ENCODE measurements at regions not wholly inside any gene's neighbourhood (a gene's known extent, or its start where the extent isn't known, plus 50 kb on each side); places are given as distances from the start of the nearest gene placed in this dataset.

GRCh38 chr9:129273941-129274684, 96.1 kb upstream of the IER5L start:
- Histone ChIP-seq H3K18ac (ENCODE audit: low read depth, low read length) (no peak overlapping the region), H3K4me1 (ENCODE audit: control insufficient read depth, insufficient read depth, low read length) (peaks cover 6% of the 10 kb centered on the region), H3K9me3 (ENCODE audit: control insufficient read depth, insufficient read depth, low read length) (no peaks in the 10 kb centered on the region), H3K14ac (replicated peaks; ENCODE audit: low read depth, low read length) (no peak overlapping the region), H3K79me1 (ENCODE audit: low read depth in 1 of 2, low read length in 2 of 2) (no peaks in the 10 kb centered on the region), H4K20me1 (ENCODE audit: insufficient read depth, low read length) (no peaks in the 10 kb centered on the region), H3K56ac (ENCODE audit: extremely low read depth, insufficient read depth, low read length) (no peak overlapping the region), H2BK5ac (ENCODE audit: low read depth, low read length, poor library complexity, severe bottlenecking) (no peak overlapping the region), H2AFZ (replicated peaks; ENCODE audit: low read length, poor library complexity) (no peak overlapping the region), H3K27ac (ENCODE audit: insufficient read depth, low read length) (no peak overlapping the region), H4K91ac (ENCODE audit: insufficient read depth, low read depth, low read length) (no peak overlapping the region), H3K27me3 (ENCODE audit: control insufficient read depth, insufficient read depth, low read length) (peaks cover 23% of the 10 kb centered on the region), H3K23ac (ENCODE audit: low read depth, low read length) (no peak overlapping the region), H3K9me1 (ENCODE audit: insufficient read depth, low read length) (no peaks in the 10 kb centered on the region; the same call in 1 of the 2 replicates), H2AK9ac (replicated peaks; ENCODE audit: low read depth, low read length, poor library complexity) (no peak overlapping the region), H4K8ac (ENCODE audit: low read depth in 2 of 2, low read length in 2 of 2) (no peak overlapping the region), H3K9ac (ENCODE audit: low read depth, low read length) (no peak overlapping the region), H3K4me2 (ENCODE audit: low read depth, low read length) (no peak overlapping the region), H2BK15ac (ENCODE audit: low read depth, low read length) (no peak overlapping the region), H2BK120ac (ENCODE audit: low read depth, low read length) (no peak overlapping the region), H3K4me3 (ENCODE audit: insufficient read depth, low read depth, low read length) (no peak overlapping the region), H2BK20ac (ENCODE audit: low read depth, low read length) (no peak overlapping the region), H3K36me3 (ENCODE audit: control insufficient read depth, insufficient read depth, low read length) (no peaks in the 10 kb centered on the region), H3K4ac (ENCODE audit: low read depth, low read length) (no peak overlapping the region), H4K5ac (ENCODE audit: low read depth, low read length) (no peak overlapping the region), H2AK5ac (ENCODE audit: low read depth, low read length) (no peak overlapping the region)
- intact Hi-C loops (cut with micrococcal nuclease) (no loop called here), dilution Hi-C loops (cut with HindIII; ENCODE audit: low sequenced_read_pairs, unreplicated experiment) (no loop called here), in situ Hi-C loops (cut with MboI; ENCODE audit: low sequenced_read_pairs) (no loop called here)
- WGBS, 2 experiments (ENCODE audit: extremely low coverage in 2 of 2, insufficient read length in 1 of 2): 40% methylated on average over 1 of the region's 19 CpGs; no CpG with 5 or more reads in 1 of the 2 experiments
- CTCF ChIA-PET: no interaction called here
- no peak for ATAC-seq (ENCODE audit: low read depth)
- TF ChIP-seq MAFK (IDR thresholded peaks at IDR 0.05; ENCODE audit: low read depth, low read length): no peak
- TF ChIP-seq FOS (IDR thresholded peaks at IDR 0.05; ENCODE audit: low read depth, low read length): no peak
- no peak for TF ChIP-seq RFX5 (IDR thresholded peaks at IDR 0.05; ENCODE audit: low read depth, low read length)
- TF ChIP-seq CHD1 (IDR thresholded peaks at IDR 0.05; ENCODE audit: low read depth, low read length): no peak
- no peak for TF ChIP-seq USF2 (IDR thresholded peaks at IDR 0.05; ENCODE audit: low read depth, low read length)
- TF ChIP-seq MAZ (IDR thresholded peaks at IDR 0.05; ENCODE audit: borderline replicate concordance, low read depth, low read length): no peak
- TF ChIP-seq BHLHE40 (IDR thresholded peaks at IDR 0.05; ENCODE audit: low read depth, low read length): no peak
- no peak for TF ChIP-seq CTCF (conservative IDR thresholded peaks at IDR 0.05; ENCODE audit: low read depth, low read length)
- no peak for TF ChIP-seq NFE2L2 (IDR thresholded peaks at IDR 0.05; ENCODE audit: low read depth, low read length)
- TF ChIP-seq MXI1 (IDR thresholded peaks at IDR 0.05; ENCODE audit: borderline replicate concordance, low read depth, low read length): no peak
- no peak for TF ChIP-seq POLR2A (IDR thresholded peaks at IDR 0.05; ENCODE audit: low read depth, low read length)
- no peak for TF ChIP-seq RCOR1 (IDR thresholded peaks at IDR 0.05; ENCODE audit: insufficient replicate concordance, low read length)
- no peak for TF ChIP-seq SMC3 (IDR thresholded peaks at IDR 0.05; ENCODE audit: low read depth, low read length)
- no TSS peak for BruUV-seq (replicated peaks)
- POLR2A ChIA-PET (ENCODE audit: unreplicated experiment): no interaction called here
- DNase-seq: no peak
